GM12865 (cell line): ENCODE measurements at regions not wholly inside any gene's neighbourhood (a gene's known extent, or its start where the extent isn't known, plus 50 kb on each side); places are given as distances from the start of the nearest gene placed in this dataset.

Experiments used
- DNase-seq: peaks from one replicate; pipeline ENCODE4 v3.0.0; 2010; ENCODE audit warnings: low read depth
- H3K4me3 ChIP-seq: 2 replicates; pipeline ENCODE4 v1.5.1; 2011; ENCODE audit warnings: mild to moderate bottlenecking, low read depth, low read length, control low read depth
- CTCF ChIP-seq: IDR thresholded peaks from 2 replicates; pipeline ENCODE4 v1.5.1; 2011; ENCODE audit warnings: low read length, control low read depth, low read depth, inconsistent platforms; ENCODE audit not compliant: insufficient read depth; ENCODE audit errors: missing control alignments

DNA sequence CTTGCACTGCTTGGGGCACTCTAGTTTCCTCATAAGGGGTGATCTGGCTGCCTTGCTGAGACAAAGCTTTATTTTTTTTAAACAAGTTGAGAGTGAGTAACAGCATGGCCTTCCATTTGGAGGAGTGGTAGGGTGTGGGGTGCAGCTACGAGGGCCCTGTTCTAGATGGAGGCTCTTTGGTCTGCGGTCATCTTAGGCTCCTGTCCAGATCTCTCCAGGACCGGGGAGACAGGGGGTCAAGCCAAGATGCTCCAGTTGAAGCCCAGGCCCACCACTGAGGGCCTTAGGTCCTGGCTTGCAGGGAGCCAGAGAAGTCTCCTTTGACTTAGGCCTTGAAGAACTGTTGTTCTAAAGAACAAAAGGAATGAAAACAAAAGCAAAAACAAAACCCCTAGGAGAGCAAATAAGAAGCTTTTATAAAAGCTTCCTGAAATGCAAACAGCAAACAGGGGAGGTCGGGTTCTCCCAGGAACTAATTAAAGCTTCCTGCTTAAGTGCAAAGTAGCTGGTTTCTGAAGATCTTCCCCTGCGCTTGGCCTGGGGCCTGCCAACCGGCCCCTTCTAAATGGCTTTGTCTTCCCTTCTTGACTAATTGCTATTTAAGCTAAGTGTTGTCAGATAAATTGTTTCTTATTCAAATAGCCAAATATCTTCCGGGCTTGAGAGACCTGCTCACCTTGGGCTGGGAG is 259.2 kb downstream of the GLRX3 start:
- H3K4me3 ChIP-seq = no peak overlapping the region
- DNase-seq = no peak
- no peak for TF ChIP-seq CTCF

GRCh38 chr10:130396044-130396443 is 259.9 kb downstream of the GLRX3 start:
- no peak overlapping the region for H3K4me3 ChIP-seq
- no peak for DNase-seq
- TF ChIP-seq CTCF = no peak

DNA sequence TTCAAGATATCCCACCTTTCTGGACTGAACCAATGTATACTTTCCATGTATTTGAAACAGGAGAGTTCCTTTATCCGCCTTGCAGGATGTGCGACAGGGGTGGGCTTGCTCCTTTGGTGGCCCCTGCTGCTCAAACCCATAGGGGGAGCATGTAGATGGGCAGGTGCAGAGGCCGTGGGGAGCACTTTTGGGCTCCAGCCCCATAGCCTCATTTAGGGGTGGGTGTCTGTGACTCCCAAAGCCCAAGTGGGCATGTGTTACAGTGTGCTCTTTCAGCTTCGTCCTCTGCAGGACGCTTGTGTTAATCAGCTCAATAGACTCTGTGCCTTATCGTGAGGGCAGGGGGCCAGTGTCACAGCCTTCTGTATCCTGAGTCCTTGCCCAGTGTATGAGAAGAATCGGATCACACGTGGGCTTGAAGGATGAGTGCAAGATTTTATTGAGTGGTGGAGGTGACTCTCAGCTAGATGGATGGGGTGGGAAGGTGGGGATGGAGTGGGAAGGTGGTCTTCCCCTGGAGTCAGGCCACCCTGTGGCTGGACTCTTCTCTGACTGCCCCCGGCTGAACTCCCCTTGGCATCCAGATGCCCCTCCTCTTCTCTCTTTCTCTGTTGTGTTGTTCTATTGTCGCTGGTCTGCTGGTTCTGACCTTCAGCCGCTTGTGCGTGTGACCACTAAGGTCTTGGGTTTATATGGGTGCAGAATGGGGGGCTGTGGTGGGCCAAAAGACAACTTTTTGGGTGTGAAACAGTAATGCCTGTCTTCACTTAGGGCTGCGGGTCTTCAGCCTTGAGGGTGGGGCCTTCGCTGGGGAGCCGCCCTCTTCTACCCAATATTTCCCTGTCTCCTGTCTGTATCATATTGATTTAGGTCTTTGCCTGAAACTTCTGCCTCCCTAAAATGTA is 262.2 kb downstream of the GLRX3 start:
- no peak for TF ChIP-seq CTCF
- no peak for DNase-seq
- H3K4me3 ChIP-seq = no peak overlapping the region

- no peak for TF ChIP-seq CTCF
- no peak for DNase-seq
- no peak overlapping the region for H3K4me3 ChIP-seq
Measured at GRCh38 chr10:130399425-130399950, 263.3 kb downstream of the GLRX3 start.

- H3K4me3 ChIP-seq = no peak overlapping the region
- no peak for TF ChIP-seq CTCF
- DNase-seq = no peak
Measured at GRCh38 chr10:130400890-130401289, 264.7 kb downstream of the GLRX3 start.

- H3K4me3 ChIP-seq = no peak overlapping the region
- TF ChIP-seq CTCF = no peak
- no peak for DNase-seq
Measured at GRCh38 chr10:130401860-130402765, 265.9 kb downstream of the GLRX3 start.
